IPS DF 4.7 (cell line): ENCODE measurements at regions not wholly inside any gene's neighbourhood (a gene's known extent, or its start where the extent isn't known, plus 50 kb on each side); places are given as distances from the start of the nearest gene placed in this dataset.
"Not testable (repeated sequence)": the region's sequence is repeated elsewhere in the genome, so short reads cannot be mapped to it uniquely, and the experiment has no call there.

ENCODE experiments used
- DNase-seq: peaks from one replicate; pipeline ENCODE4 v3.0.0-alpha.2; 2013; ENCODE audit warnings: low spot score; ENCODE audit errors: extremely low read depth

DNA sequence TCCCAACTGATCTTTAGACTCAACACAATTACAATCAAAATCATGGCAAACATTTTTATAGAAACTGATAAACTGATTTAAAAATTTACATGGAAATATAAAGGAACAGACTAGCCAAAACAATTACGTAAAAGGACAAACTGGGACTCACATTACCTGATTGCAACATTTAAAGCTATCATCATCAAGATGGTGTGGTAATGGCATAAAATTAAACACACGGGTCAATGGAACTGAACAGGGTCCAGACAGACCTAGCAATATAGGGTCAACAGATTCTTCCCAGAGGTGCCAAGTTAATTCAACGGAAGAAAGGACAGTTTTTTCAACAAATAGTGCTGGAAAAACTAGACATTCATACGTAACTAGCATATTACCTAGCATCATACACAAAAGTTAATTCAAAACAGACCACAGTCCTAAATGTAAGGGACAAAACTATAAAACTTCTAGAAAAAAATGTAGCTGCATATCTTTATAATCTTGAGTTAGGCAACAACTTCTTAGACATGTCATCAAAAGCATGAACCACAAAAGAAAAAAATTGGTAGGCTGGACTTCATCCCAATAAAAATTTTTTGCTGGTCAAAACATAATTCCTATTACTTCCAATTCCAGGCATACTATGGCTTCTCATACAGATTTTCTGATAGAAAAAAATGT lies 147.4 kb upstream of the BEND6 start:
- DNase-seq, result no peak

GRCh38 chr6:56806368-56806767 lies 148.5 kb upstream of the BEND6 start:
- DNase-seq, result no peak

- DNase-seq, result no peak
These were observed 149.9 kb upstream of the BEND6 start for GRCh38 chr6:56804996-56805395.

DNA sequence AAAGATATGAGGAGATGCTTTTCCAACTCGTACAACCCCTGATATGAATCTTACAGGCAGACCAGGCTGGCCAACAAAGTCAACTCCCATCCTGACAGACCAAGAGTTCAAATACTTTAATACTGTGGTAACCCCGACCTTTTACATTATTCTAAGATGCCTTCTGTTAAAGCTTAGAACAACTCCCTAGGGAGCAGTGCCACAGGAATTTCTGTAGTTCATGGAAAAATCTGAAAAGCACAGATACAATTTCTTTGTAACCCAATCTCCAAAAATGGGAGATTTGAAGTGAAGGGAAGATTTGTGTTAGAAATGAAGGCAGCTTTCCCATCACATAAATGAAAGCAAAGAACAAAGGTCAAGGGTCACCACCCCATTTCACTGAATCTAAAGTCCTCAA lies 151.3 kb upstream of the BEND6 start:
- no peak for DNase-seq

- no peak for DNase-seq
These were observed 152.3 kb upstream of the BEND6 start for GRCh38 chr6:56802584-56802983.

DNA sequence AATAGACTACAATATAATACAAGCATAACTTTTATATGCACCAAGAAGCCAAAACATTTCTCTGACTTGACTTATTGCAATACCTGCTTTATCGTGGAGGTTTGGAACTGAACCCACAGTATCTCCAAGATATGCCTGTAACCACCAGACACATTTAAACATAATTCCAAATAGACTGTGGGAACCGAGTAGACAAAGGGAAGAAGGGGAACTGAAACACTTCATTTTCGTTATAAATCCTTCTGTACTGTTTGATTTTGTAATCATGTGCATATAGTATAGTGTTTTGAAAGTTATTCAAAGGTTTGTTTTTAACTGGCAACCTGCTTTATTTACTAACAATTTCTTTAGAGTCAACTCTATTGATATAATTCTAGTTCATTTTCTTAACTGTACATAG lies 154.9 kb upstream of the BEND6 start:
- no peak for DNase-seq

DNA sequence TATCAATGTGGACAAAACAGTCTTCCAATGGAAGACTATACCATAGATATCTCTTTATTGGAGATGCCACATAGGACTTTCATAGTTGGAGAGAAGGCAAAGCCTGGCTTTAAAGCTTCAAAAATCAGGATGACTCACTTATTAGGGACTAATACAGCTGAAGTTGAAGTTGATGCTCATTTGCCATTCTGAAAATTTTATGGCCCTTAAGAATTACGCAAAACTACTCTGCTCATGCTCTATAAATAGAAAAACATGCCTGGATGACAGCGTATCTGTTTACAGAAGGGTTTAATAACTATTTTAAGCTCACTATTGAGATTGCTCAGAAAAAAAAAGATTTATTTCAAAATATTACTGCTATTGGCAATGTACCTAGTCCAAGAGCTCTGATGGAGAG lies 155.5 kb upstream of the DST start:
- no peak for DNase-seq

GRCh38 chr6:56796196-56796532 lies 153.5 kb upstream of the DST start:
- DNase-seq, result no peak

GRCh38 chr6:56795466-56796195 lies 152.9 kb upstream of the DST start:
- DNase-seq, result no peak

DNA sequence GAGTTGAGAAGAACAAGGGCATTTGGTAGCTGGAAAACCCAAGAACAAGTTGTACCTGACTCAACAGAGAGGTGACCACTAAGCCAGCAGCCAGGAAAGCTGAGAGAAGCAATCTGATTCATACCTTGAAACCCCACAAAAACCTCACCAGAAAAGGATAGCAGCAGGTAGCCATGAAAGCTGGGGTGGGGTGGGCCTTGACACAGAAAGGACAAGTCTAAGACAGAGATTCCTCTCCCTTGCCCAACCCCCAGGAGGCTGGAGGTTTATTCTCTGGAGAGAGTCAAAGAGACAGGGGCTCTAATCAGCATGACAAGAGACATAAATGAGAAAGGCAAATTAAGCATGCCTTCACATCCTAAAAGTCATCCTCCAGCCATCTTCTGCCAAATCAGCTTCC lies 151.7 kb upstream of the DST start:
- DNase-seq, result no peak

GRCh38 chr6:56793938-56794337 lies 151.2 kb upstream of the DST start:
- DNase-seq, result no peak

- DNase-seq, result no peak
These were observed 147.7 kb upstream of the DST start for GRCh38 chr6:56790414-56790813.

DNA sequence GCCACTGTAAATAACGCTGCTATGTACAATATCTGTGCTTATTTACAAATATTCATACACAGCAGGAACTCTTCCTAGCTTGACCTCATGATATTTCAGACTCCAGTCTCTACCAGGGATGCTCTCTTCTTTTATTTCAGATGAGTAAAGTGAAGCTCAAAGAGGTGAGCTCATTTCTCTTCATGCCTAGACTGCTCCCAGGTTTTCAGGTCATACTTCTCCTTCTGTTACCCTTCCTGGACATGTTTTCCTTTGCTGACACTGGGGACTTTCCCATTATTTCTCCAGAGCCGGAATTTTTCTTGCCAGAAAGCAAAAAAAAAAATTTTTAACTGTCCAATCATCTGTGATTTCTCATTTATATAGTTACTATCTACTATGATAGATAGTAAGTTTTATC lies 147.2 kb upstream of the DST start:
- no peak for DNase-seq

GRCh38 chr6:56789342-56789741 lies 146.7 kb upstream of the DST start:
- no peak for DNase-seq

GRCh38 chr6:56787209-56787608 lies 144.5 kb upstream of the DST start:
- no peak for DNase-seq

GRCh38 chr6:56786256-56786655 lies 143.6 kb upstream of the DST start:
- DNase-seq, result no peak

GRCh38 chr6:56785536-56785935 lies 142.8 kb upstream of the DST start:
- not testable (repeated sequence) for DNase-seq

DNA sequence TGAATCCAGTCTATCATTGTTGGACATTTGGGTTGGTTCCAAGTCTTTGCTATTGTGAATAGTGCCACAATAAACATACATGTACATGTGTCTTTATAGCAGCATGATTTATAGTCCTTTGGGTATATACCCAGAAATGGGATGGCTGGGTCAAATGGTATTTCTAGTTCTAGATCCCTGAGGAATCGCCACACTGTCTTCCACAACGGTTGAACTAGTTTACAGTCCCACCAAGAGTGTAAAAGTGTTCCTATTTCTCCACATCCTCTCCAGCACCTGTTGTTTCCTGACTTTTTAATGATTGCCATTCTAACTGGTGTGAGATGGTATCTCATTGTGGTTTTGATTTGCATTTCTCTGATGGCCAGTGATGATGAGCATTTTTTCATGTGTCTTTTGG lies 137.4 kb upstream of the DST start:
- not testable (repeated sequence) for DNase-seq

- DNase-seq, result not testable (repeated sequence)
These were observed 135.8 kb upstream of the DST start for GRCh38 chr6:56778503-56778902.

GRCh38 chr6:56775498-56776166 lies 132.9 kb upstream of the DST start:
- DNase-seq, result no peak

DNA sequence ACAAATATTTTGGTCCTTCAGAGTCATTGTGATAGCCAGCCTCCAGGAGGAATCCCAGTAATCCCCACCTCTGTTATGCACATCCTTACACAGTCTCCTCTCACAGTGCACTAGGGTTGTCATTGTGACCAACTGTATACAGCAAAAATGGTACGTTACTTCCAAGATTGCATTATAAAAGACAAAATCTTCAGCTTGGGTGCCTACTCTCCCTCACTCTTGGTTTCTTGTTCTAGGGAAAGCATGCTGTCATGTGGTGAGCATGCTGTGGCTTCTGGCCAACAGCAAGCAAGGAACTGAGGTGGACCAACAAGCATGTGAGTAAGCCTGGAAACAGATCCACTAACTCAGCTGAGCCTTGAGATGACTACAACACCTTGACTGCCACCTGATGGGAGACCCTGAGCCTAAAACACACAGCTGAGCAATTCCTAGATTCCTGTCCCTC lies 130.1 kb upstream of the DST start:
- DNase-seq, result no peak

- DNase-seq, result no peak
These were observed 129.4 kb upstream of the DST start for GRCh38 chr6:56771929-56772607.
